SK-N-SH treated with all-trans-retinoic acid at 6 μM for 48 hours (cell line): ENCODE measurements at regions not wholly inside any gene's neighbourhood (a gene's known extent, or its start where the extent isn't known, plus 50 kb on each side); places are given as distances from the start of the nearest gene placed in this dataset.

Experiments used
- ATAC-seq: fragments of 200-7000 bp; cut with Tn5 transposase; 3 replicates; pipeline ENCODE4 v1.9.1; 2020; ENCODE audit warnings: mild to moderate bottlenecking, moderate library complexity
- ARNTL ChIP-seq: fragments of 450-650 bp; formaldehyde crosslinking; IDR thresholded peaks from 2 replicates; pipeline ENCODE4 v1.5.0; 2020; ENCODE audit warnings: low read depth, mild to moderate bottlenecking, moderate library complexity, borderline replicate concordance
- GLIS3 ChIP-seq: fragments of 250-450 bp; sonication (Bioruptor Pico); IDR thresholded peaks from 2 replicates; pipeline ENCODE4 v1.5.0; 2020; ENCODE audit warnings: mild to moderate bottlenecking, moderate library complexity
- ISL1 ChIP-seq: fragments of 250-450 bp; sonication (Bioruptor Pico); IDR thresholded peaks from 2 replicates; pipeline ENCODE4 v2.1.2; 2022; ENCODE audit warnings: mild to moderate bottlenecking, moderate library complexity
- OSR1 ChIP-seq: fragments of 250-450 bp; sonication (Bioruptor Pico); IDR thresholded peaks from 2 replicates; pipeline ENCODE4 v1.8.0; 2022; ENCODE audit warnings: moderate library complexity, mild to moderate bottlenecking, inconsistent platforms
- PATZ1 ChIP-seq: fragments of 250-450 bp; sonication (Bioruptor Pico); IDR thresholded peaks from 2 replicates; pipeline ENCODE4 v1.8.0; 2020; ENCODE audit warnings: mild to moderate bottlenecking, moderate library complexity, borderline replicate concordance
- PPARA ChIP-seq: fragments of 250-450 bp; sonication (Bioruptor Pico); IDR thresholded peaks from 2 replicates; pipeline ENCODE4 v1.5.0; 2020; ENCODE audit warnings: mild to moderate bottlenecking, borderline replicate concordance
- RARB ChIP-seq: fragments of 250-450 bp; sonication (Bioruptor Pico); IDR thresholded peaks from 2 replicates; pipeline ENCODE4 v1.8.0; 2021; ENCODE audit warnings: mild to moderate bottlenecking, moderate library complexity
- SNAI2 ChIP-seq: fragments of 250-450 bp; sonication (Bioruptor Pico); IDR thresholded peaks from 2 replicates; pipeline ENCODE4 v1.5.0; 2020; ENCODE audit warnings: mild to moderate bottlenecking, moderate library complexity
- TCF4 ChIP-seq: fragments of 250-450 bp; sonication (Bioruptor Pico); IDR thresholded peaks from 2 replicates; pipeline ENCODE4 v1.8.0; 2021; ENCODE audit warnings: mild to moderate bottlenecking, moderate library complexity, borderline replicate concordance
- TOX ChIP-seq: fragments of 250-450 bp; sonication (Bioruptor Pico); IDR thresholded peaks from 2 replicates; pipeline ENCODE4 v1.8.0; 2021; ENCODE audit warnings: mild to moderate bottlenecking, moderate library complexity, borderline replicate concordance
- TSHZ2 ChIP-seq: fragments of 250-450 bp; sonication (Bioruptor Pico); IDR thresholded peaks from 2 replicates; pipeline ENCODE4 v1.5.0; 2020; ENCODE audit warnings: mild to moderate bottlenecking, moderate library complexity
- ZC3H10 ChIP-seq: fragments of 250-450 bp; sonication (Bioruptor Pico); IDR thresholded peaks from 2 replicates; pipeline ENCODE4 v1.5.1; 2021; ENCODE audit warnings: mild to moderate bottlenecking, moderate library complexity
- ZFP3 ChIP-seq: fragments of 250-450 bp; sonication (Bioruptor Pico); IDR thresholded peaks from 2 replicates; pipeline ENCODE4 v1.5.0; 2020; ENCODE audit warnings: mild to moderate bottlenecking, moderate library complexity
- ZNF70 ChIP-seq: fragments of 450-650 bp; formaldehyde crosslinking; IDR thresholded peaks from 2 replicates; pipeline ENCODE4 v1.5.0; 2020; ENCODE audit warnings: mild to moderate bottlenecking, moderate library complexity
- ZNF8 ChIP-seq: fragments of 450-650 bp; formaldehyde crosslinking; IDR thresholded peaks from 2 replicates; pipeline ENCODE4 v1.5.0; 2020; ENCODE audit warnings: mild to moderate bottlenecking, moderate library complexity
- TF ChIP-seq, protein P1 (sequence below): fragments of 250-450 bp; sonication (Bioruptor Pico); IDR thresholded peaks from 2 replicates; pipeline ENCODE4 v1.5.1; 2021; ENCODE audit warnings: mild to moderate bottlenecking, moderate library complexity

- no peak for ATAC-seq
- TF ChIP-seq TSHZ2 (CRISPR knock-in tag) (no peak), PPARA (no peak), RARB (CRISPR knock-in tag) (no peak), ARNTL (CRISPR knock-in tag) (no peak), TCF4 (CRISPR knock-in tag) (no peak), TOX (CRISPR knock-in tag) (no peak), ZNF8 (no peak)
- TF ChIP-seq, protein P1, sequence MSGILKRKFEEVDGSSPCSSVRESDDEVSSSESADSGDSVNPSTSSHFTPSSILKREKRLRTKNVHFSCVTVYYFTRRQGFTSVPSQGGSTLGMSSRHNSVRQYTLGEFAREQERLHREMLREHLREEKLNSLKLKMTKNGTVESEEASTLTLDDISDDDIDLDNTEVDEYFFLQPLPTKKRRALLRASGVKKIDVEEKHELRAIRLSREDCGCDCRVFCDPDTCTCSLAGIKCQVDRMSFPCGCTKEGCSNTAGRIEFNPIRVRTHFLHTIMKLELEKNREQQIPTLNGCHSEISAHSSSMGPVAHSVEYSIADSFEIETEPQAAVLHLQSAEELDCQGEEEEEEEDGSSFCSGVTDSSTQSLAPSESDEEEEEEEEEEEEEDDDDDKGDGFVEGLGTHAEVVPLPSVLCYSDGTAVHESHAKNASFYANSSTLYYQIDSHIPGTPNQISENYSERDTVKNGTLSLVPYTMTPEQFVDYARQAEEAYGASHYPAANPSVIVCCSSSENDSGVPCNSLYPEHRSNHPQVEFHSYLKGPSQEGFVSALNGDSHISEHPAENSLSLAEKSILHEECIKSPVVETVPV (CRISPR knock-in tag) = no peak
These were observed 487.9 kb upstream of the ID2 start for GRCh38 chr2:8193686-8194615.

DNA sequence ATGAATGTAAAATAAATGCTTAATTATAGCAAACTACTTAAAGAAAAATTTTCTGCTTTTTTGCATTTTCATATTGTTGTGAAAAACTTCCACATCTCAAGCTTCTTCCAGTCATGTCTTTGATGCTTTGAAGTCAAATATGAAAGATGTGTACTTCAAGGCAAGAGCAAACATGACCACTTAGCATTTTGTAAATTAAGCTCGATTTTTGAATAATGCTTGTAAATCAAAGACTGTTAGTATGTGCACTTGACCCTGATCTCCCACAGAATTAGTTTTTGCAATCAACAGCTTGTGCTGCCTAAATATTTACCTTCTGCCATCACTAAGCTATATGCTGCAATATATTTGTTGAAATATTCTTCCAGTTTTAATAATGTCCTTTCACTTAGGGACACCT is 486.1 kb upstream of the ID2 start:
- no peak for ATAC-seq

DNA sequence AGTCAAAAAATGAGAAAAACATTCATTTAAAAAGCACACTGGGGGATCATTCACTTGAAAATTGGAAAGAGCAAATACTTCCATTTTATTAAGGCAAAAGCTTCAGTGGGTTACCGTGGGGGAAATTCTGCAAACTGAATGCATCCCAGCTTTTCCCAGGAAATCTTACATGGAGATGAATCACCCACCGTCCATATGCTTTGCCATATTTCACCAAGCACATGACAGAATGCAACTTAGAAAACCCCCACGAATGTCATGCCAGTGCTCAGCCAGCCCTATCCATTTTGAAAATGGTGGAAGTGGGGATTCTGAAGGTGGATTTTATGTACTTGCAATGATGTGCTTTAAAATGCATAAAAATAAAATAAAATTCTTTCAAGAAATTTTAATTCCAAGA is 485.5 kb upstream of the ID2 start:
- no peak for ATAC-seq
- TF ChIP-seq, protein P1 (CRISPR knock-in tag) = no peak
- TF ChIP-seq PATZ1 (CRISPR knock-in tag) = no peak
- TF ChIP-seq OSR1 (CRISPR knock-in tag) = no peak
- TF ChIP-seq GLIS3 = no peak
- TF ChIP-seq TOX (CRISPR knock-in tag) = no peak

More for the DNA sequence above, 486.1 kb upstream of the ID2 start:
- TF ChIP-seq SNAI2 (CRISPR knock-in tag) (no peak), TCF4 (CRISPR knock-in tag) (no peak), ZFP3 (no peak), ZC3H10 (no peak)
- TF ChIP-seq, protein P1 (CRISPR knock-in tag) = no peak

- ATAC-seq = no peak
- TF ChIP-seq TOX (CRISPR knock-in tag) (no peak), ZNF70 (CRISPR knock-in tag) (no peak), ZC3H10 (no peak), ISL1 (CRISPR knock-in tag) (no peak)
These were observed 484.8 kb upstream of the ID2 start for GRCh38 chr2:8197101-8197500.
